K562 (cell line): ENCODE measurements at regions not wholly inside any gene's neighbourhood (a gene's known extent, or its start where the extent isn't known, plus 50 kb on each side); places are given as distances from the start of the nearest gene placed in this dataset.

ENCODE experiments used
- CTBP1 ChIP-seq: fragments of 450-650 bp; IDR thresholded peaks from 2 replicates; pipeline ENCODE4 v1.6.1; 2016; ENCODE audit warnings: borderline replicate concordance
- EP300 ChIP-seq: IDR thresholded peaks from 2 replicates; pipeline ENCODE4 v1.6.1; 2012; ENCODE audit warnings: low read length, improper control_type of control experiment
- GATAD2A ChIP-seq: fragments of 450-650 bp; IDR thresholded peaks from 2 replicates; pipeline ENCODE4 v1.6.1; 2017
- HMBOX1 ChIP-seq: sonication (generic); IDR thresholded peaks from 2 replicates; pipeline ENCODE4 v1.6.1; 2016
- MAFG ChIP-seq: fragments of 450-650 bp; conservative IDR thresholded peaks from 2 replicates; pipeline ENCODE4 v1.6.1; 2016; ENCODE audit warnings: missing genetic modification characterization, missing compliant biosample characterization
- NCOA4 ChIP-seq: fragments of 450-650 bp; IDR thresholded peaks from 2 replicates; pipeline ENCODE4 v1.6.1; 2018; ENCODE audit warnings: mild to moderate bottlenecking; ENCODE audit not compliant: partially characterized antibody
- NFATC3 ChIP-seq: fragments of 450-650 bp; IDR thresholded peaks from 2 replicates; pipeline ENCODE4 v1.6.1; 2017; ENCODE audit warnings: mild to moderate bottlenecking
- RBFOX2 ChIP-seq: fragments of 200-400 bp; formaldehyde crosslinking; IDR thresholded peaks from 2 replicates; pipeline ENCODE4 v1.6.1; 2017; ENCODE audit warnings: low read depth, mild to moderate bottlenecking, low read length, moderate library complexity
- ZNF197 ChIP-seq: fragments of 200-800 bp; sonication (Bioruptor generic); IDR thresholded peaks from 2 replicates; pipeline ENCODE4 v1.6.1; 2016; ENCODE audit warnings: low read depth, missing genetic modification characterization, missing compliant biosample characterization
- ZNF589 ChIP-seq: fragments of 200-800 bp; sonication (Bioruptor generic); IDR thresholded peaks from 2 replicates; pipeline ENCODE4 v1.6.1; 2016; ENCODE audit warnings: low read depth, missing genetic modification characterization, missing compliant biosample characterization
- TF ChIP-seq, protein P1 (sequence below): fragments of 250-450 bp; sonication (Bioruptor Pico); IDR thresholded peaks from 2 replicates; pipeline ENCODE4 v1.5.0; 2020; ENCODE audit warnings: mild to moderate bottlenecking, borderline replicate concordance
- TF ChIP-seq, protein P2 (sequence below): fragments of 450-650 bp; formaldehyde crosslinking; IDR thresholded peaks from 2 replicates; pipeline ENCODE4 v1.4.0; 2022; ENCODE audit warnings: mild to moderate bottlenecking, moderate library complexity

DNA sequence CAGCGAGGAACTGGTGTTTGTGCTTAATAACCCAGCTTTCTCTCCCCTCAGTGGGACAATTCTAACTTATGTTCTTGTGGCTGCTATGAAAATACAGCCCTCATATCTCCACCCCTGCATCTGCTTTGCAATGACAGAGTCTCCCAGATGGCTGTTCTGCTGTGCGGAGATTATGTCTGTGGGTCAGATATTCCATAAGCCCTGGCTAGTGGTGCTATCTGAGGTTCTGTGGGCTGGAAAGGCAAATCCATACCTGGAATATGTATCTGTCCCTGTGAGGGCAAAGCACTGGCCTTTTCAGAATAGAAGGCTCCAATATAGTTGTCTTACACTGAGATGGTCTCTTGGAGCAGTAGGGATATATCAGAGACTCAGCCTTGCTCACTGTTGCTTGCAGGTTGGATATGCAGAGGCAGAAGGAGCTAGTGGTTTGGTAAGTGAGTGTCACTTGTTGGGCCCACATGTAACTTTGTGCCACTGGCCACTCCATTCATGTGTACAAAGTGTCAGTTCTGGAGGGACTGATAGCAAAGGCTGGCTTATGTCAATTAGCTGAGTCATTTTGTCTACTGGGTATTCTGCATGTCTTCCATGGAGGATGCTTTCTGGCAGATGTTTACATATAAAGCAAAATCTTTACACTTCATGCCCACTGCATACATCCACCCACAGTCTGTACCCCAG, 246.6 kb downstream of the FAM76B start (continued):
- TF ChIP-seq ZNF197 = 0 out of 2 replicates have a peak, but pooled peaks have one; percentile 52
- TF ChIP-seq HMBOX1 = peak; percentile 29; the same call in 1 of the 2 replicates
- TF ChIP-seq MAFG (tag) = peak; percentile 91
- peak; percentile 14; the same call in 1 of the 2 replicates for TF ChIP-seq GATAD2A
- peak; percentile 98 for TF ChIP-seq EP300
- peak; percentile 90 for TF ChIP-seq NFATC3
- TF ChIP-seq NCOA4 = peak; percentile 27
- peak; percentile 89 for TF ChIP-seq ZNF589 (CRISPR knock-in tag)
- no peak for TF ChIP-seq RBFOX2
- peak; percentile 75; the same call in 1 of the 2 replicates for TF ChIP-seq CTBP1
- TF ChIP-seq, protein P1, sequence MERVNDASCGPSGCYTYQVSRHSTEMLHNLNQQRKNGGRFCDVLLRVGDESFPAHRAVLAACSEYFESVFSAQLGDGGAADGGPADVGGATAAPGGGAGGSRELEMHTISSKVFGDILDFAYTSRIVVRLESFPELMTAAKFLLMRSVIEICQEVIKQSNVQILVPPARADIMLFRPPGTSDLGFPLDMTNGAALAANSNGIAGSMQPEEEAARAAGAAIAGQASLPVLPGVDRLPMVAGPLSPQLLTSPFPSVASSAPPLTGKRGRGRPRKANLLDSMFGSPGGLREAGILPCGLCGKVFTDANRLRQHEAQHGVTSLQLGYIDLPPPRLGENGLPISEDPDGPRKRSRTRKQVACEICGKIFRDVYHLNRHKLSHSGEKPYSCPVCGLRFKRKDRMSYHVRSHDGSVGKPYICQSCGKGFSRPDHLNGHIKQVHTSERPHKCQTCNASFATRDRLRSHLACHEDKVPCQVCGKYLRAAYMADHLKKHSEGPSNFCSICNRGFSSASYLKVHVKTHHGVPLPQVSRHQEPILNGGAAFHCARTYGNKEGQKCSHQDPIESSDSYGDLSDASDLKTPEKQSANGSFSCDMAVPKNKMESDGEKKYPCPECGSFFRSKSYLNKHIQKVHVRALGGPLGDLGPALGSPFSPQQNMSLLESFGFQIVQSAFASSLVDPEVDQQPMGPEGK (CRISPR knock-in tag) = 0 out of 2 replicates have a peak, but pooled peaks have one; percentile 66
- TF ChIP-seq, protein P2, sequence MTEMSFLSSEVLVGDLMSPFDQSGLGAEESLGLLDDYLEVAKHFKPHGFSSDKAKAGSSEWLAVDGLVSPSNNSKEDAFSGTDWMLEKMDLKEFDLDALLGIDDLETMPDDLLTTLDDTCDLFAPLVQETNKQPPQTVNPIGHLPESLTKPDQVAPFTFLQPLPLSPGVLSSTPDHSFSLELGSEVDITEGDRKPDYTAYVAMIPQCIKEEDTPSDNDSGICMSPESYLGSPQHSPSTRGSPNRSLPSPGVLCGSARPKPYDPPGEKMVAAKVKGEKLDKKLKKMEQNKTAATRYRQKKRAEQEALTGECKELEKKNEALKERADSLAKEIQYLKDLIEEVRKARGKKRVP (CRISPR knock-in tag) = peak; percentile 69; the same call in 1 of the 2 replicates
